Psoas muscle (tissue), 7 donors: ENCODE measurements at regions not wholly inside any gene's neighbourhood (a gene's known extent, or its start where the extent isn't known, plus 50 kb on each side); places are given as distances from the start of the nearest gene placed in this dataset.

Source experiments
- ATAC-seq, 4 donors: fragments of 200-7000 bp; cut with Tn5 transposase; one replicate each; pipeline ENCODE4 v1.9.1; 2020; ENCODE audit warnings: moderate library complexity in 3 of 4, mild to moderate bottlenecking in 2 of 4
- DNase-seq, 2 donors: peaks; one replicate each; pipeline ENCODE4 v3.0.0-alpha.2; 2020
- H3K27ac ChIP-seq: fragments of 200-600 bp; one replicate; pipeline ENCODE4 v1.8.0; 2022
- H3K27me3 ChIP-seq, 3 donors: fragments of 200-600 bp in 1 of 3; one replicate each; pipeline versions ENCODE4 v1.6.1 to v1.8.0; 2013 to 2022; ENCODE audit warnings: low read length in 2 of 3, mild to moderate bottlenecking in 2 of 3, moderate library complexity in 1 of 3; ENCODE audit not compliant: insufficient read depth in 3 of 3
- H3K36me3 ChIP-seq, 2 donors: fragments of 200-600 bp in 1 of 2; one replicate each; pipeline versions ENCODE4 v1.6.1 to v1.8.0; 2013 to 2022; ENCODE audit warnings: low read depth in 1 of 2, mild to moderate bottlenecking in 1 of 2, moderate library complexity in 1 of 2; ENCODE audit not compliant: insufficient read depth in 1 of 2
- H3K4me1 ChIP-seq: fragments of 200-600 bp; one replicate; pipeline ENCODE4 v1.8.0; 2022
- H3K4me3 ChIP-seq: fragments of 200-600 bp; one replicate; pipeline ENCODE4 v1.8.0; 2022; ENCODE audit warnings: mild to moderate bottlenecking
- H3K9me3 ChIP-seq: fragments of 200-600 bp; one replicate; pipeline ENCODE4 v1.8.0; 2022
- WGBS, 3 donors: extraction: QIAGEN DNeasy Blood & Tissue Kit; methylation state at CpG; one replicate each; pipeline versions ENCODE4 v1.1.6 to v1.1.7; 2013; 5-methylcytosine and 5-hydroxymethylcytosine counted together
- intact Hi-C, 2 donors: fragments of 100-400 bp; cut with DNase I; formaldehyde crosslinking; loops; one replicate each; pipeline versions ENCODE4 v1.11.0 to v1.14.2; 2022
- TF ChIP-seq, protein P1 (sequence below): fragments of 200-600 bp; IDR thresholded peaks from one replicate; pipeline ENCODE4 v1.8.0; 2022; ENCODE audit warnings: antibody characterized with exemption
- donor health status: healthy with polysubstance abuse.
- donor health status: DM: no; HTN: no; CAD: no; lungs with moderate emphysema.
- donor health status: Bipolar disorder and iron deficiency.
- donor health status: healthy.
- donor health status: DM: yes; HTN: yes; CAD: no.
- donor health status: DM: no; HTN: no; CAD: no.
- donor health status: DM: yes; HTN: yes; CAD: no.

DNA sequence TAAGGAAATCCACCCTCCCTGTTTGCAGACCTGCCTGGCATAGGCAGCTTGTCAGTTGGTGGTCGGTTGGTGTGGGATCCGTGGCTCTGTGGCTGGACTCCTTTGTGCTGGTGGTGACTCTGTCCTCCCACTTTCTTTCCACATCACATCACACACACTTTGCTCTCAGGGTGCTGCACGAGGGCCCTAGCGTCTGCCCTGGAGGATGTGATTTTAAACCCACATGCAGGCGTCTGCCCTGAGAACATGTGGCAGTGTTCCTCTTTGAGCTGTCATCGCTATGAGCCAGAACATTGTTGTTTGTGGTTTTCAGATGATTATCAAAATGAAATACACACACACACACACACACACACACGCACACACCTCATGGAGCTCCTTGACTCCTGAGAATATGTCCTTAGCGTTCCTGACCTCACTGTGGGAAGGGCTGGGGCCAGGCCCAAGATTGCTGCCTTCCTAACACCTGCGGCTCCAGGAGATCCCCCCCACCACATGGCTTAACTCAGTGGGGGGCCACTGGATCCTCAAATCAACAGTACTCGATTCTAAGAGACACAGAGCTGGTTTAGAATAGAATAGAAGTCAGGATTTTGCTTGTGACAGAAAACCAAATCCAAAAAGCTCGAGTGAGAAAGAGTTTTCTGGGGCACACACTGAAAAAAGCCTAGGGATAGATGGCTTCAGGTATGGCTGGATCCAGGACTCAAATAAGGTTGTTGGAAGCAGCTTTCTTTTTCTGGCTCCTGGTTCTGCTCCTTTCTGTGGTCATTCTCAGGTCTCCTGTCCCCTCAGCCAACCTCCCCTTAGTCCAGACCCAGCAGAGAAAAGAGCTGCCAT, 54.8 kb downstream of the RTP5 start:
- no peak overlapping the region for H3K4me3 ChIP-seq
- TF ChIP-seq, protein P1, sequence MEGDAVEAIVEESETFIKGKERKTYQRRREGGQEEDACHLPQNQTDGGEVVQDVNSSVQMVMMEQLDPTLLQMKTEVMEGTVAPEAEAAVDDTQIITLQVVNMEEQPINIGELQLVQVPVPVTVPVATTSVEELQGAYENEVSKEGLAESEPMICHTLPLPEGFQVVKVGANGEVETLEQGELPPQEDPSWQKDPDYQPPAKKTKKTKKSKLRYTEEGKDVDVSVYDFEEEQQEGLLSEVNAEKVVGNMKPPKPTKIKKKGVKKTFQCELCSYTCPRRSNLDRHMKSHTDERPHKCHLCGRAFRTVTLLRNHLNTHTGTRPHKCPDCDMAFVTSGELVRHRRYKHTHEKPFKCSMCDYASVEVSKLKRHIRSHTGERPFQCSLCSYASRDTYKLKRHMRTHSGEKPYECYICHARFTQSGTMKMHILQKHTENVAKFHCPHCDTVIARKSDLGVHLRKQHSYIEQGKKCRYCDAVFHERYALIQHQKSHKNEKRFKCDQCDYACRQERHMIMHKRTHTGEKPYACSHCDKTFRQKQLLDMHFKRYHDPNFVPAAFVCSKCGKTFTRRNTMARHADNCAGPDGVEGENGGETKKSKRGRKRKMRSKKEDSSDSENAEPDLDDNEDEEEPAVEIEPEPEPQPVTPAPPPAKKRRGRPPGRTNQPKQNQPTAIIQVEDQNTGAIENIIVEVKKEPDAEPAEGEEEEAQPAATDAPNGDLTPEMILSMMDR: no peak
- no peaks in the 10 kb centered on the region for H3K36me3 ChIP-seq
- H3K4me1 ChIP-seq: no peaks in the 10 kb centered on the region
- no peaks in the 10 kb centered on the region for H3K9me3 ChIP-seq
- no peak for ATAC-seq
- intact Hi-C loops: no loop called here
- H3K27ac ChIP-seq: no peak overlapping the region
- no peak for DNase-seq
- H3K27me3 ChIP-seq: peaks cover 0 to 5% (median 0%) of the 10 kb centered on the region in 3 donors
- 81 to 89% (median 84%) methylated on average over 11 of the region's 11 CpGs for WGBS, 3 donors

DNA sequence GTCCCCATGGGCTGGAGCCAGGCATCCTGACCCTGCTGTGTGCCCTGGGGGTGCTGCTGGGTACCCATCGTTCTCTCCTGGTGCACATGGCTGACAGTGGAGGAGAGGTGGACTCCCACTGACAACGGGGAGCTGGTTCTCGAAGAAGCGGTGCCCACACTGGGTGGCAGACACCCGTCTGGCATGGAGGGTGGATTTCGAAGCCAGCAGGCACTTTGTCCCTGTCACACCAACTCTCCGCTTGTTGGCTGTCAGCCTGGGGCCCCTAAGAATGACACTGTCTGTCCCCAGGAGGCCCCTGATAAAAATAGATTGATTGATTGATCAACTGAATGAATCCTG, 55.4 kb downstream of the RTP5 start:
- Histone ChIP-seq H3K27me3 (peaks cover 0 to 5% (median 0%) of the 10 kb centered on the region in 3 donors), H3K4me1 (no peaks in the 10 kb centered on the region), H3K36me3 (no peaks in the 10 kb centered on the region), H3K4me3 (no peak overlapping the region), H3K9me3 (no peaks in the 10 kb centered on the region), H3K27ac (no peak overlapping the region)
- DNase-seq (no peak), ATAC-seq (no peak)
- TF ChIP-seq, protein P1: no peak
- WGBS, 3 donors: 68 to 72% (median 71%) methylated on average over 7 of the region's 7 CpGs
- intact Hi-C loops: no loop called here

DNA sequence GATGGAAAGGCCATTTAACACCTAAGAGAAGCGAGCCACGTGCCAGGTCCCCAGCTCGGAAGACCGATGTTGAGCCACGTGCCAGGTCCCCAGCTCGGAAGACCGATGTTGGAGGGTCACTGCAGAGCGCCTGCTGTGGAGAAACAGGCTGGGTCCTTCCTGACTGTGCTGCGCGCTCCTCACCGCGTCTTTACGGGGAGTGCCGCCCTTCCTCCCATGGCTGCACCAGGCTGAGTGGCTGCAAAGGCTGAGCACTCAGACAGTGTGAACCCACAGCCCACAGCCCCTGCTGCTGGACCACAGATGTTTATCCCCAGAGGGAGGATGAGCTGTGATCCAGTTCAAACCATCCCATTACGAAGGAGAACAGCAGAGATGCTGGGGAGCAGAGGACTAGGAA, 55.7 kb downstream of the RTP5 start:
- peaks cover 0 to 5% (median 0%) of the 10 kb centered on the region in 3 donors for H3K27me3 ChIP-seq
- TF ChIP-seq, protein P1: no peak
- no peaks in the 10 kb centered on the region for H3K9me3 ChIP-seq
- intact Hi-C loops: no loop called here
- no peak overlapping the region for H3K27ac ChIP-seq
- no peak for ATAC-seq
- 76 to 84% (median 84%) methylated on average over 15 of the region's 15 CpGs for WGBS, 3 donors
- no peaks in the 10 kb centered on the region for H3K36me3 ChIP-seq
- no peak overlapping the region for H3K4me3 ChIP-seq
- H3K4me1 ChIP-seq: no peaks in the 10 kb centered on the region
- no peak for DNase-seq

DNA sequence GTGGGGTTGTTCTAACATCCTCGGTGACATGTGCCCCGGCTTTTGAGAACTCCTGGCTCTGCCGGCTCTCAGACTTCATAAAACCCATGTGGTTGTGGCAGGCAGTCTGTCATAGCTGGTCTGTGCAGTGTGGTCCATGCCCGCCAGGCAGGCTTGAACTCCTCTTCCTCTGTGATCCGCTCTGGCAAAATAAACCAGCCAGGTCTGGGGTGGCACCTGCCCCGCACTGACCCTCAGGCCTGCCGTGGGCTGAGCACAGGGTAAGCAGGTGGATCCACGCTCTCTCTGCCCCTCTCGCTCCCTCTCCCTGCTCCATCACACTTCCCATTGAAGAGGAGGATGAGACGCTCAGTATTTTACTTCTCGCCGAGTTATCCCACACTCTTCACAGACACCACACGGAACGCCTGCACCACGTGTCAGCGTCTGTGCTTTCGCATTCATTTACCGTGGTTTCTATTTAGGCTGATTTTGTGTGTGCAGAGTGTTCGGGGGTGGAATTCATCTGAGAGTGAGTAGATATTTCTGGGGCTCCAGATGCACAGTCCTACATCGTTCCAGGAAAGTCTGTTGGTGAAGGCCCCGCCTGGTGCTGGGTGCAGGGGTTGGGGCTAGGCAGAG, 56.4 kb downstream of the RTP5 start:
- ATAC-seq (peak in 1 of 4 donors; percentile 13), DNase-seq (no peak)
- Histone ChIP-seq H3K27me3 (peaks cover 0 to 5% (median 0%) of the 10 kb centered on the region in 3 donors), H3K4me3 (no peak overlapping the region), H3K36me3 (no peaks in the 10 kb centered on the region), H3K4me1 (no peaks in the 10 kb centered on the region), H3K9me3 (no peaks in the 10 kb centered on the region), H3K27ac (no peak overlapping the region)
- WGBS, 3 donors: 70 to 75% (median 74%) methylated on average over 21 of the region's 21 CpGs
- TF ChIP-seq, protein P1: no peak
- intact Hi-C loops: no loop called here
